ENCODE measurements at regions not wholly inside any gene's neighbourhood (a gene's known extent, or its start where the extent isn't known, plus 50 kb on each side); places are given as distances from the start of the nearest gene placed in this dataset.

GRCh38 chr2:220000080-220000479 is 372.6 kb downstream of the SLC4A3 start:
- H3K4me1 ChIP-seq = no peaks in the 10 kb centered on the region
- intact Hi-C loops (cut with DNase I) = no loop called here
- H3K4me3 ChIP-seq = no peak overlapping the region
- H3K36me3 ChIP-seq = no peaks in the 10 kb centered on the region
- DNase-seq (no peak), ATAC-seq (no peak)
- H3K27me3 ChIP-seq = no peaks in the 10 kb centered on the region
- H3K27ac ChIP-seq = no peak overlapping the region
- H3K9me3 ChIP-seq = no peaks in the 10 kb centered on the region
- TF ChIP-seq, protein P1, sequence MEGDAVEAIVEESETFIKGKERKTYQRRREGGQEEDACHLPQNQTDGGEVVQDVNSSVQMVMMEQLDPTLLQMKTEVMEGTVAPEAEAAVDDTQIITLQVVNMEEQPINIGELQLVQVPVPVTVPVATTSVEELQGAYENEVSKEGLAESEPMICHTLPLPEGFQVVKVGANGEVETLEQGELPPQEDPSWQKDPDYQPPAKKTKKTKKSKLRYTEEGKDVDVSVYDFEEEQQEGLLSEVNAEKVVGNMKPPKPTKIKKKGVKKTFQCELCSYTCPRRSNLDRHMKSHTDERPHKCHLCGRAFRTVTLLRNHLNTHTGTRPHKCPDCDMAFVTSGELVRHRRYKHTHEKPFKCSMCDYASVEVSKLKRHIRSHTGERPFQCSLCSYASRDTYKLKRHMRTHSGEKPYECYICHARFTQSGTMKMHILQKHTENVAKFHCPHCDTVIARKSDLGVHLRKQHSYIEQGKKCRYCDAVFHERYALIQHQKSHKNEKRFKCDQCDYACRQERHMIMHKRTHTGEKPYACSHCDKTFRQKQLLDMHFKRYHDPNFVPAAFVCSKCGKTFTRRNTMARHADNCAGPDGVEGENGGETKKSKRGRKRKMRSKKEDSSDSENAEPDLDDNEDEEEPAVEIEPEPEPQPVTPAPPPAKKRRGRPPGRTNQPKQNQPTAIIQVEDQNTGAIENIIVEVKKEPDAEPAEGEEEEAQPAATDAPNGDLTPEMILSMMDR (IDR thresholded peaks at IDR 0.05) = no peak

GRCh38 chr2:220000586-220000985 is 373.2 kb downstream of the SLC4A3 start:
- Histone ChIP-seq H3K4me3 (no peak overlapping the region), H3K9me3 (no peaks in the 10 kb centered on the region), H3K4me1 (no peaks in the 10 kb centered on the region), H3K27ac (no peak overlapping the region), H3K36me3 (no peaks in the 10 kb centered on the region), H3K27me3 (no peaks in the 10 kb centered on the region)
- intact Hi-C loops (cut with DNase I) = no loop called here
- DNase-seq (no peak), ATAC-seq (no peak)
- TF ChIP-seq, protein P1 (IDR thresholded peaks at IDR 0.05) = no peak

- Histone ChIP-seq H3K27ac (no peak overlapping the region), H3K4me3 (no peak overlapping the region), H3K9me3 (no peaks in the 10 kb centered on the region), H3K36me3 (no peaks in the 10 kb centered on the region), H3K27me3 (no peaks in the 10 kb centered on the region), H3K4me1 (no peaks in the 10 kb centered on the region)
- intact Hi-C loops (cut with DNase I) = no loop called here
- no peak for DNase-seq
- TF ChIP-seq, protein P1 (IDR thresholded peaks at IDR 0.05) = no peak
- no peak for ATAC-seq
Measured at GRCh38 chr2:220001751-220002150, 374.3 kb downstream of the SLC4A3 start.

DNA sequence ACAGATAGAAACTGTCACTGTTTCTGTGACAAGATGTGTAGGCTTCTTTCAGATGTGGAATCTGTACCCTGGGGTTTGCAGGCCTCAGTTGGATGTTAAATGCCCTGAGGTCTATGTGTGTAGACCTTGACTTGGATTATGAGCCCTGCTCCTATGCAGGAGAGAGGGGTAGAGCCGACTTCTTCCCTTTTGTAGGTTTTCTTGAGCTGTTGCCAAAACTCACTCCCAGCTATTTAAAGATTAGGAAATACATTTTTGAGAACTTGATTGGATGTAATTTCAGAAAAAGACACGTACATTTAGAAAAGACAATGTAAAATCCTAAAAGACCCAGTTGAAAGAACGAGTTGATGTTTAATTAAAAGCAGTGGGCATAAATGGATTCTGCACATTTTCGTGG is 374.8 kb downstream of the SLC4A3 start:
- Histone ChIP-seq H3K27me3 (no peaks in the 10 kb centered on the region), H3K36me3 (no peaks in the 10 kb centered on the region), H3K9me3 (no peaks in the 10 kb centered on the region), H3K4me3 (no peak overlapping the region), H3K4me1 (no peaks in the 10 kb centered on the region), H3K27ac (no peak overlapping the region)
- TF ChIP-seq, protein P1 (IDR thresholded peaks at IDR 0.05) = no peak
- DNase-seq = no peak
- intact Hi-C loops (cut with DNase I) = no loop called here
- ATAC-seq = no peak

GRCh38 chr2:220002699-220003098 is 375.3 kb downstream of the SLC4A3 start:
- no peaks in the 10 kb centered on the region for H3K9me3 ChIP-seq
- H3K27ac ChIP-seq = no peak overlapping the region
- H3K27me3 ChIP-seq = no peaks in the 10 kb centered on the region
- DNase-seq (no peak), ATAC-seq (no peak)
- no peaks in the 10 kb centered on the region for H3K4me1 ChIP-seq
- no peak overlapping the region for H3K4me3 ChIP-seq
- intact Hi-C loops (cut with DNase I) = no loop called here
- TF ChIP-seq, protein P1 (IDR thresholded peaks at IDR 0.05) = no peak
- no peaks in the 10 kb centered on the region for H3K36me3 ChIP-seq

GRCh38 chr2:220005362-220005761 is 377.9 kb downstream of the SLC4A3 start:
- no peak overlapping the region for H3K27ac ChIP-seq
- no peak for ATAC-seq
- H3K27me3 ChIP-seq = no peaks in the 10 kb centered on the region
- H3K4me1 ChIP-seq = no peaks in the 10 kb centered on the region
- intact Hi-C loops (cut with DNase I) = no loop called here
- no peak for DNase-seq
- no peak overlapping the region for H3K4me3 ChIP-seq
- no peaks in the 10 kb centered on the region for H3K9me3 ChIP-seq
- H3K36me3 ChIP-seq = no peaks in the 10 kb centered on the region
- TF ChIP-seq, protein P1 (IDR thresholded peaks at IDR 0.05) = no peak

Measured in upper lobe of right lung (tissue), 1 donor.